Ishikawa (cell line): ENCODE measurements at regions not wholly inside any gene's neighbourhood (a gene's known extent, or its start where the extent isn't known, plus 50 kb on each side); places are given as distances from the start of the nearest gene placed in this dataset.

Source experiments
- CEBPB ChIP-seq: IDR thresholded peaks from 2 replicates; pipeline ENCODE4 v1.6.1; 2012
- CREB1 ChIP-seq: IDR thresholded peaks from 2 replicates; pipeline ENCODE4 v1.6.1; 2012; ENCODE audit warnings: low read depth
- EGR1 ChIP-seq: IDR thresholded peaks from 2 replicates; pipeline ENCODE4 v1.6.1; 2012
- EP300 ChIP-seq: IDR thresholded peaks from 2 replicates; pipeline ENCODE4 v1.6.1; 2012; ENCODE audit warnings: borderline replicate concordance
- FOXM1 ChIP-seq: IDR thresholded peaks from 2 replicates; pipeline ENCODE4 v1.6.1; 2012; ENCODE audit warnings: low read depth, borderline replicate concordance
- MAX ChIP-seq: IDR thresholded peaks from 2 replicates; pipeline ENCODE4 v1.6.1; 2012
- NFIC ChIP-seq: IDR thresholded peaks from 2 replicates; pipeline ENCODE4 v1.6.1; 2012
- RAD21 ChIP-seq: IDR thresholded peaks from 2 replicates; pipeline ENCODE4 v1.6.1; 2012; ENCODE audit warnings: low read depth
- TAF1 ChIP-seq: IDR thresholded peaks from 2 replicates; pipeline ENCODE4 v1.6.1; 2012; ENCODE audit warnings: low read depth, mild to moderate bottlenecking
- TCF12 ChIP-seq: IDR thresholded peaks from 2 replicates; pipeline ENCODE4 v1.6.1; 2012; ENCODE audit warnings: low read depth
- TEAD4 ChIP-seq: IDR thresholded peaks from 2 replicates; pipeline ENCODE4 v1.6.1; 2012
- YY1 ChIP-seq: IDR thresholded peaks from 2 replicates; pipeline ENCODE4 v1.6.1; 2012; ENCODE audit warnings: low read depth
- ZBTB7A ChIP-seq: IDR thresholded peaks from 2 replicates; pipeline ENCODE4 v1.6.1; 2012; ENCODE audit warnings: low read depth
- TF ChIP-seq, protein P1 (sequence below): IDR thresholded peaks from 2 replicates; pipeline ENCODE4 v1.6.1; 2012; ENCODE audit warnings: low read depth, mild to moderate bottlenecking
- TF ChIP-seq, protein P2 (sequence below): IDR thresholded peaks from 2 replicates; pipeline ENCODE4 v1.6.1; 2012

DNA sequence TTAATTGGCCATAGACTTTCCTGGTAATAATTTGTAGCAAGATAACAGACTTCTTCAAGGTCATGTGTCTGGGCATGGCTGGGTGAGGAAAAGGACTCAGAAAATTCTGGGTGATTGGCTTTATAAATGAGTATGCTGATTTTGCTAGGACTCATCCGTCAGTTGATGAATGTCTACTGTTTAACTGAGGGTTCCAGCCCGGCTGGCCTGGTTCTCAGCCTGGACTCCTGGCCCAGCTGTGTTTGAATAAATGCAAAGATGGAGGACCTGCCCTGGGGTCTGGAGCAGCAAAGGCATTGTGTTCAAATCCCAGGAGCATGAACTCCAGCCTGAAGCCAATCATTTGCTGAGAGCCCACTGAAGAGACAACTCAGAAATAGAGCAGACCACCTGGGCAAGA lies 323.2 kb downstream of the LRFN2 start:
- no peak for TF ChIP-seq RAD21
- TF ChIP-seq EGR1: no peak
- TF ChIP-seq TEAD4: no peak
- TF ChIP-seq NFIC: no peak
- no peak for TF ChIP-seq MAX
- TF ChIP-seq CEBPB: no peak
- TF ChIP-seq, protein P1, sequence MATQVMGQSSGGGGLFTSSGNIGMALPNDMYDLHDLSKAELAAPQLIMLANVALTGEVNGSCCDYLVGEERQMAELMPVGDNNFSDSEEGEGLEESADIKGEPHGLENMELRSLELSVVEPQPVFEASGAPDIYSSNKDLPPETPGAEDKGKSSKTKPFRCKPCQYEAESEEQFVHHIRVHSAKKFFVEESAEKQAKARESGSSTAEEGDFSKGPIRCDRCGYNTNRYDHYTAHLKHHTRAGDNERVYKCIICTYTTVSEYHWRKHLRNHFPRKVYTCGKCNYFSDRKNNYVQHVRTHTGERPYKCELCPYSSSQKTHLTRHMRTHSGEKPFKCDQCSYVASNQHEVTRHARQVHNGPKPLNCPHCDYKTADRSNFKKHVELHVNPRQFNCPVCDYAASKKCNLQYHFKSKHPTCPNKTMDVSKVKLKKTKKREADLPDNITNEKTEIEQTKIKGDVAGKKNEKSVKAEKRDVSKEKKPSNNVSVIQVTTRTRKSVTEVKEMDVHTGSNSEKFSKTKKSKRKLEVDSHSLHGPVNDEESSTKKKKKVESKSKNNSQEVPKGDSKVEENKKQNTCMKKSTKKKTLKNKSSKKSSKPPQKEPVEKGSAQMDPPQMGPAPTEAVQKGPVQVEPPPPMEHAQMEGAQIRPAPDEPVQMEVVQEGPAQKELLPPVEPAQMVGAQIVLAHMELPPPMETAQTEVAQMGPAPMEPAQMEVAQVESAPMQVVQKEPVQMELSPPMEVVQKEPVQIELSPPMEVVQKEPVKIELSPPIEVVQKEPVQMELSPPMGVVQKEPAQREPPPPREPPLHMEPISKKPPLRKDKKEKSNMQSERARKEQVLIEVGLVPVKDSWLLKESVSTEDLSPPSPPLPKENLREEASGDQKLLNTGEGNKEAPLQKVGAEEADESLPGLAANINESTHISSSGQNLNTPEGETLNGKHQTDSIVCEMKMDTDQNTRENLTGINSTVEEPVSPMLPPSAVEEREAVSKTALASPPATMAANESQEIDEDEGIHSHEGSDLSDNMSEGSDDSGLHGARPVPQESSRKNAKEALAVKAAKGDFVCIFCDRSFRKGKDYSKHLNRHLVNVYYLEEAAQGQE: no peak
- no peak for TF ChIP-seq ZBTB7A
- TF ChIP-seq, protein P2, sequence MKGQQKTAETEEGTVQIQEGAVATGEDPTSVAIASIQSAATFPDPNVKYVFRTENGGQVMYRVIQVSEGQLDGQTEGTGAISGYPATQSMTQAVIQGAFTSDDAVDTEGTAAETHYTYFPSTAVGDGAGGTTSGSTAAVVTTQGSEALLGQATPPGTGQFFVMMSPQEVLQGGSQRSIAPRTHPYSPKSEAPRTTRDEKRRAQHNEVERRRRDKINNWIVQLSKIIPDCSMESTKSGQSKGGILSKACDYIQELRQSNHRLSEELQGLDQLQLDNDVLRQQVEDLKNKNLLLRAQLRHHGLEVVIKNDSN: no peak
- TF ChIP-seq CREB1: no peak
- no peak for TF ChIP-seq FOXM1
- TF ChIP-seq EP300: no peak
- TF ChIP-seq TAF1: no peak
- TF ChIP-seq TCF12: no peak

DNA sequence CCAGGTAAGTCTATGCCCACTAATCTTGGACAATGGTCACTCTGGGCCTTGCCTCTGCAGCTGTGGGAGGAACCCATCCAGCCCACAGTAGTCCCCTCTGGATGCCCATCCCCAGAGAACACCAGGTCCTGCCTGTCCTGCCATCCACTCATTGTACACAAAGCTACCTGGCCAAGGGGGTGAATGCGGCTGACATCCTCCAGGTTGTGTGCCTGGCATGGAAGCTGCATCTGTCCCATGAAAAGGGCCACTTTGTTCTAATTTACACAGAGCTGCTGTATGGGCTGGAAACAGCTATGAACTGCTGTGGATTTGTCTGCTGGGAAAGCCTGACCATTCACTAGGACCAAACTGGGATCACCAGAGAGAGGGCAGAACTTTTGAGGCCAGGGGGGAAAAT lies 324.8 kb downstream of the LRFN2 start:
- no peak for TF ChIP-seq CREB1
- TF ChIP-seq FOXM1: no peak
- TF ChIP-seq YY1: no peak
- TF ChIP-seq TCF12: no peak
- no peak for TF ChIP-seq RAD21
- TF ChIP-seq, protein P1: no peak
- TF ChIP-seq TEAD4: no peak

GRCh38 chr6:40258531-40258930 lies 324.3 kb upstream of the MOCS1 start:
- TF ChIP-seq TEAD4 (no peak), NFIC (no peak), MAX (no peak), EP300 (no peak)

DNA sequence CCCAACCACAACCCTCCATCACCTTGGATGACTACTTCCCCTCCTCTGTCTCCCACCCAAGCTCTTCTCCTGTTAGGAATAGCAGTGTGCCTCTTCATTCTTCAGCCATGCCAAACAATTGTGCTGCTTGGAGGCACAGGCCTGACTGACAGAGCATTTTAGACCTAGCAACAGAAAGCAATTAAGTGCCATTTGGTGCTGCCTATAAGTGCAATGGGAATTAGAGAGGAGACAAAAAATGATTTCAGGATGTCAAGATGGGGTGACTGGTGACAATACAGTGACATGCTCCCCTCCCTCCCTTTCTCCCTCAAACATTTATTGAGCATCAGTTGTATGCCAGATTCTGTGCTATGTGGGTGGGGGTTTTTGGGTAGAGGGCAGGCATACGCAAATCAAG lies 322.6 kb upstream of the MOCS1 start:
- no peak for TF ChIP-seq TCF12

- TF ChIP-seq EGR1 (no peak), EP300 (no peak)
These were observed 322.0 kb upstream of the MOCS1 start for GRCh38 chr6:40256224-40256623.

- TF ChIP-seq YY1 (no peak), EP300 (no peak), CREB1 (no peak), TEAD4 (no peak), MAX (no peak), TCF12 (no peak), RAD21 (no peak), TAF1 (no peak), EGR1 (no peak), FOXM1 (no peak), NFIC (no peak), ZBTB7A (no peak), CEBPB (no peak)
- TF ChIP-seq, protein P2: no peak
- TF ChIP-seq, protein P1: no peak
These were observed 319.2 kb upstream of the MOCS1 start for GRCh38 chr6:40253420-40253819.
